Esophagus muscularis mucosa (tissue), 4 donors: ENCODE measurements at regions not wholly inside any gene's neighbourhood (a gene's known extent, or its start where the extent isn't known, plus 50 kb on each side); places are given as distances from the start of the nearest gene placed in this dataset.

ENCODE experiments used
- DNase-seq: peaks from one replicate; pipeline ENCODE4 v3.0.0-alpha.2; 2017; ENCODE audit errors: extremely low spot score
- H3K27ac ChIP-seq, 4 donors: fragments of 200-600 bp; sonication (generic); replicated peaks in 1 of 4; 1 replicate in 3 of 4; 2 replicates in 1 of 4; pipeline ENCODE4 v1.5.1; 2016 to 2019; ENCODE audit warnings: mild to moderate bottlenecking in 1 of 4
- H3K27me3 ChIP-seq, 4 donors: fragments of 200-600 bp; sonication (generic); one replicate each; pipeline versions ENCODE4 v1.5.1 to v1.6.0; 2016 to 2019
- H3K36me3 ChIP-seq, 4 donors: fragments of 200-600 bp; sonication (generic); one replicate each; pipeline ENCODE4 v1.5.1; 2016 to 2019
- H3K4me1 ChIP-seq, 4 donors: fragments of 200-600 bp; sonication (generic); one replicate each; pipeline ENCODE4 v1.5.1; 2016 to 2019
- H3K4me3 ChIP-seq, 4 donors: fragments of 200-600 bp; sonication (generic); 1 replicate in 2 of 4; 2 replicates in 2 of 4; pipeline ENCODE4 v1.5.1; 2016 to 2019; ENCODE audit warnings: mild to moderate bottlenecking in 4 of 4, moderate library complexity in 1 of 4
- H3K9me3 ChIP-seq, 4 donors: fragments of 200-600 bp; sonication (generic); 1 replicate in 3 of 4; 2 replicates in 1 of 4; pipeline ENCODE4 v1.5.1; 2016 to 2019
- CTCF ChIP-seq, 3 experiments: fragments of 200-600 bp in 2 of 3; fragments of 450-650 bp in 1 of 3; sonication (generic) in 2 of 3; IDR thresholded peaks; one replicate each; pipeline ENCODE4 v1.5.1; 2017 to 2019; ENCODE audit warnings: antibody characterized with exemption in 3 of 3, mild to moderate bottlenecking in 2 of 3, moderate library complexity in 1 of 3
- EP300 ChIP-seq: sonication (generic); formaldehyde crosslinking; IDR thresholded peaks from one replicate; pipeline ENCODE4 v1.6.1; 2017; ENCODE audit warnings: antibody characterized with exemption
- POLR2A ChIP-seq: fragments of 450-650 bp; IDR thresholded peaks from one replicate; pipeline ENCODE4 v1.6.1; 2017; ENCODE audit warnings: antibody characterized with exemption, moderate library complexity, mild to moderate bottlenecking, low read depth
- POLR2AphosphoS5 ChIP-seq, 2 donors: sonication (generic); formaldehyde crosslinking; IDR thresholded peaks; one replicate each; pipeline ENCODE4 v1.6.1; 2017; ENCODE audit warnings: antibody characterized with exemption in 2 of 2
- WGBS: methylation state at CpG from one replicate; pipeline ENCODE4 v1.1.5; 2018; 5-methylcytosine and 5-hydroxymethylcytosine counted together
- intact Hi-C: fragments of 100-400 bp; cut with DNase I; formaldehyde crosslinking; loops from one replicate; pipeline ENCODE4 v1.15.1; 2023

- Histone ChIP-seq H3K9me3 (no peaks in the 10 kb centered on the region), H3K4me3 (no peak overlapping the region), H3K4me1 (no peaks in the 10 kb centered on the region), H3K36me3 (no peaks in the 10 kb centered on the region), H3K27me3 (no peaks in the 10 kb centered on the region), H3K27ac (no peak overlapping the region)
- WGBS: 73% methylated on average over 1 of the region's 1 CpG
- intact Hi-C loops: no loop called here
- DNase-seq: no peak
- TF ChIP-seq POLR2AphosphoS5 (IDR thresholded peaks at IDR 0.05): no peak
- TF ChIP-seq EP300: no peak
- no peak for TF ChIP-seq CTCF (IDR thresholded peaks at IDR 0.05)
- no peak for TF ChIP-seq POLR2A
Measured at GRCh38 chr5:130335117-130335516, 430.9 kb downstream of the CHSY3 start.

GRCh38 chr5:130333089-130333488 is 428.8 kb downstream of the CHSY3 start:
- H3K27ac ChIP-seq: no peak overlapping the region
- no peak for TF ChIP-seq EP300
- H3K4me3 ChIP-seq: no peak overlapping the region
- H3K36me3 ChIP-seq: no peaks in the 10 kb centered on the region
- no peaks in the 10 kb centered on the region for H3K9me3 ChIP-seq
- WGBS: 84% methylated on average over 2 of the region's 2 CpGs
- H3K4me1 ChIP-seq: no peaks in the 10 kb centered on the region
- no peak for DNase-seq
- intact Hi-C loops: no loop called here
- no peaks in the 10 kb centered on the region for H3K27me3 ChIP-seq

GRCh38 chr5:130331332-130331731 is 427.1 kb downstream of the CHSY3 start:
- 86% methylated on average over 3 of the region's 3 CpGs for WGBS
- DNase-seq: no peak
- TF ChIP-seq EP300 (no peak), CTCF (IDR thresholded peaks at IDR 0.05) (no peak), POLR2AphosphoS5 (IDR thresholded peaks at IDR 0.05) (no peak), POLR2A (no peak)
- H3K4me1 ChIP-seq: no peaks in the 10 kb centered on the region
- H3K27me3 ChIP-seq: no peaks in the 10 kb centered on the region
- H3K4me3 ChIP-seq: no peak overlapping the region
- no peak overlapping the region for H3K27ac ChIP-seq
- H3K9me3 ChIP-seq: no peaks in the 10 kb centered on the region
- intact Hi-C loops: no loop called here
- H3K36me3 ChIP-seq: no peaks in the 10 kb centered on the region

- Histone ChIP-seq H3K4me3 (no peak overlapping the region), H3K36me3 (no peaks in the 10 kb centered on the region), H3K27me3 (no peaks in the 10 kb centered on the region), H3K4me1 (peaks cover 0 to 9% (median 2%) of the 10 kb centered on the region in 4 donors), H3K9me3 (no peaks in the 10 kb centered on the region), H3K27ac (no peak overlapping the region)
- WGBS: 88% methylated on average over 7 of the region's 7 CpGs
- DNase-seq: no peak
- TF ChIP-seq POLR2AphosphoS5 (IDR thresholded peaks at IDR 0.05): no peak
- no peak for TF ChIP-seq POLR2A
- no peak for TF ChIP-seq EP300
- no peak for TF ChIP-seq CTCF (IDR thresholded peaks at IDR 0.05)
- intact Hi-C loops: no loop called here
Measured at GRCh38 chr5:130324953-130325671, 420.8 kb downstream of the CHSY3 start.

GRCh38 chr5:130323804-130324454 is 419.7 kb downstream of the CHSY3 start:
- WGBS: 41% methylated on average over 3 of the region's 3 CpGs
- H3K36me3 ChIP-seq: no peaks in the 10 kb centered on the region

More at GRCh38 chr5:130323804-130324454, 419.7 kb downstream of the CHSY3 start:
- Histone ChIP-seq H3K4me1 (peaks cover 0 to 9% (median 2%) of the 10 kb centered on the region in 4 donors), H3K27me3 (no peaks in the 10 kb centered on the region), H3K4me3 (no peak overlapping the region), H3K27ac (no peak overlapping the region), H3K9me3 (no peaks in the 10 kb centered on the region)
- intact Hi-C loops: no loop called here
- TF ChIP-seq POLR2A (no peak), EP300 (no peak), CTCF (IDR thresholded peaks at IDR 0.05) (no peak), POLR2AphosphoS5 (IDR thresholded peaks at IDR 0.05) (no peak)
- no peak for DNase-seq
